OCI-LY3 (cell line): ENCODE measurements at regions not wholly inside any gene's neighbourhood (a gene's known extent, or its start where the extent isn't known, plus 50 kb on each side); places are given as distances from the start of the nearest gene placed in this dataset.

Experiments
- EZH2phosphoT487 ChIP-seq: fragments of 200-600 bp; shearing (Covaris generic); IDR thresholded peaks from 2 replicates; pipeline ENCODE4 v1.6.1; 2018; ENCODE audit warnings: antibody characterized with exemption, mixed run types, low read depth
- TF ChIP-seq, protein P1 (sequence below): fragments of 200-600, 300-600 bp; sonication (generic); IDR thresholded peaks from 2 replicates; pipeline ENCODE4 v1.5.1; 2014; ENCODE audit warnings: antibody characterized with exemption, low read length, low read depth

DNA sequence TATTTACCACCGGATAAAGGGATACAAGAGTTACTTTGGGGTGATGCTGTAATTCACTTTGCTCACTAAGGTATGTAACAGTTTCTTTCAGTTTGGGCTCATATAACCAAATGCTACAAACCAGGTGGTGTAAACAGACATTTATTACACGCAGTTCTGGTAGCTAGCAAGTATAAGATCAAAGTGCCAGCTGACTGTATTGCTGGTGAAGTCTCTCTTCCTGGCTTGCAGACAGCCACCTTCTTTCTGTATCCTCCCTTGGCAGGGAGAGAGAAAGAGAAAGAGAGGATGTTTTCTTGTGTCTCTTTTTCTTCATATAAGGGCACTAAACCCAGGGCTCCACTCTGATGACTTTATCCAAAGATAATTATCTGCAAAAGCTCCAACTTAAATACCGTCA, 552.5 kb upstream of the FTMT start:
- TF ChIP-seq, protein P1, sequence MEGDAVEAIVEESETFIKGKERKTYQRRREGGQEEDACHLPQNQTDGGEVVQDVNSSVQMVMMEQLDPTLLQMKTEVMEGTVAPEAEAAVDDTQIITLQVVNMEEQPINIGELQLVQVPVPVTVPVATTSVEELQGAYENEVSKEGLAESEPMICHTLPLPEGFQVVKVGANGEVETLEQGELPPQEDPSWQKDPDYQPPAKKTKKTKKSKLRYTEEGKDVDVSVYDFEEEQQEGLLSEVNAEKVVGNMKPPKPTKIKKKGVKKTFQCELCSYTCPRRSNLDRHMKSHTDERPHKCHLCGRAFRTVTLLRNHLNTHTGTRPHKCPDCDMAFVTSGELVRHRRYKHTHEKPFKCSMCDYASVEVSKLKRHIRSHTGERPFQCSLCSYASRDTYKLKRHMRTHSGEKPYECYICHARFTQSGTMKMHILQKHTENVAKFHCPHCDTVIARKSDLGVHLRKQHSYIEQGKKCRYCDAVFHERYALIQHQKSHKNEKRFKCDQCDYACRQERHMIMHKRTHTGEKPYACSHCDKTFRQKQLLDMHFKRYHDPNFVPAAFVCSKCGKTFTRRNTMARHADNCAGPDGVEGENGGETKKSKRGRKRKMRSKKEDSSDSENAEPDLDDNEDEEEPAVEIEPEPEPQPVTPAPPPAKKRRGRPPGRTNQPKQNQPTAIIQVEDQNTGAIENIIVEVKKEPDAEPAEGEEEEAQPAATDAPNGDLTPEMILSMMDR, result no peak
- TF ChIP-seq EZH2phosphoT487, result no peak
